Pons (tissue), 1 donor: ENCODE measurements at regions not wholly inside any gene's neighbourhood (a gene's known extent, or its start where the extent isn't known, plus 50 kb on each side); places are given as distances from the start of the nearest gene placed in this dataset.

Source experiments
- DNase-seq: peaks from one replicate; pipeline ENCODE4 v3.0.0-alpha.2; 2016; ENCODE audit warnings: low spot score

DNA sequence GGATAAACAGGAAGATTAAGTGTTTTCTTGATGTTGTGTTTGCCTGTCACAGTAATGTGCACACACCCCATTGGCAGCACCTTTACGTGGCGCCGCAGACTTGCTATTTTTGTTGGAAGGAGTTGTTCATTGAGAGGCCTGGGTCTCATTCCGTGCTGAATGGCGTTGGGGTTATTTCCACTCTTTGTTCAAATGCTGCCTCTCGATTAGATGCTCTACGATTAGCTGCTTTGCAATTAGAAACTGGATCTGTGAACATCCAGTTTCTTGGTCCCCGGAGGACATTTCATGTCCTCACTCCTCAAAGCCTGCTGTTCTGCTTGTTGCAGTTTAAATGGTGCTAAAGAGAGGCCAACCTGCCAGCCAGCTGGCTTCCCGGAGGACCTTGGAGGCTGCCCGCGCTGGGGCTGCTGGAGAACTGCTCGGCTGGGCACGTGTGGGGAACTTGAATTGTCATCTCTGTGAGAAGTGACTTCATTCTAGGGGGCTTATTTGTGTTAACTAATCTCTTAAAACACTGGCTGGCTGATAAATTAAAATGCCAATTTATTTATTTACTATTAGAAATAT is 117.4 kb upstream of the NABP1 start:
- DNase-seq = no peak

GRCh38 chr2:191565120-191565519 is 112.8 kb upstream of the NABP1 start:
- DNase-seq = no peak

DNA sequence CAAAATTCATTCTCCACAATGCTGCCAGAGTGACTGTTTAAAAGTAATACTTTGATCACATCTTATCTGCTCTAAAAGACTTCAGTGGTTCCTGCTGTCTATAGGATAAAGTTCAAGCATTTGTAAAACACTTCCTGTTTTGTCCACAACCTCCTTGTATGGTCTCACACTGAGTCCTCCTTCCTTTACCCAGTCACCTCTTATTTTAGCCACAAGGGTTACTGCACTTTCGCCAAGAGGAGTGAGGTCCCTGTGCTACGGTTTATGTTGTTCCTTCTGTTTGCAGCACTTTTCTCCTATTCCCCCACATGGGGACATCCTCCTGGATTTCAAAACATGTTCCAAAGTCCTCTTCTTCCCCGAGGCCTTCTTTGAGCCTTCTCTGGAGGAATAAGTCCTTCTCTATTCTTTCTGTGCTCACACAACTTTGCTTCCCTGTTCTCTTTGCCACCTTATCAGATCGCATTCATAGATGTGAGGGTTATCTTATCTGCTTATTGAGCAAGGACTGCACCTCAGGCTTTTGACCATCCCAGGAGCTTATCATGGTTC is 112.2 kb upstream of the NABP1 start:
- peak; percentile 19 for DNase-seq

- peak; percentile 52 for DNase-seq
These were observed 111.6 kb upstream of the NABP1 start for GRCh38 chr2:191566344-191566743.

DNA sequence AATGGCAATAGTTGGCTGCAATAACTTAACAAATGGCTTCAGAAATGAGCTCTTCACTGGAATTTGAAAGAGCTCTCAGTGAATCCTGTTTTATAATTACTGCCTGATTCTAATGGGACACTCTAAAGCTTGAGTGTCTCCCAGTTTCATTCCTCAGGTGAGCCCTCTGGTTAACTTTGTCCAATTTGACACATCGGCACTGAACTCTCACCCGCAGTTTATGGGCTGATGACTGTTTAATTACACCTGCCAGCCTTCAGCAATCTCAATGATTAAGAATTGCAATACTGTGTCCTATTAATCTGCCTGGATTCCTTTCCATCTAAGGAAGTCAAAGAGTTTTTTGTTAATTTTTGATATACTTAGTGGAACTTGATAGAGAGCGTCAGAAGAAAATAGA is 110.7 kb upstream of the NABP1 start:
- DNase-seq = no peak

DNA sequence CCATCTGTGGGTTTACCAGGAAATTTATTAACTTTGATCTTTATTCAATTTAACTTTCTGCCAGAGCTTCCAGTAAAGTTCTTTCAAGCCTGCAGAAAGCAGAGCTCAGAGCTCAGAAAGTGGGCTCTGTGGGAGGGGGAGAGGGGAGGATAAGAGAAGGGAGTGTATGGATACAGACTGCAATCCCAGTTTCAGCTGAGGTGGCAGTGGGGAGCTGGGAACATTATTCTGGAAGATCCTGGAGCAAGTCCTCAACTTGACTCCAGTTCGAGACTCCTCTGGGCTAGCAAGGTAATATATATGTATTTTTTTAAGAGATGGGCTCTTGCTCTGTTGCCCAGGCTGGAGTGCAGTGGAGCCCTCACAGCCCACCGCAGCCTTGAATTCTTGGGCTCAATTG is 108.9 kb upstream of the NABP1 start:
- DNase-seq = no peak

DNA sequence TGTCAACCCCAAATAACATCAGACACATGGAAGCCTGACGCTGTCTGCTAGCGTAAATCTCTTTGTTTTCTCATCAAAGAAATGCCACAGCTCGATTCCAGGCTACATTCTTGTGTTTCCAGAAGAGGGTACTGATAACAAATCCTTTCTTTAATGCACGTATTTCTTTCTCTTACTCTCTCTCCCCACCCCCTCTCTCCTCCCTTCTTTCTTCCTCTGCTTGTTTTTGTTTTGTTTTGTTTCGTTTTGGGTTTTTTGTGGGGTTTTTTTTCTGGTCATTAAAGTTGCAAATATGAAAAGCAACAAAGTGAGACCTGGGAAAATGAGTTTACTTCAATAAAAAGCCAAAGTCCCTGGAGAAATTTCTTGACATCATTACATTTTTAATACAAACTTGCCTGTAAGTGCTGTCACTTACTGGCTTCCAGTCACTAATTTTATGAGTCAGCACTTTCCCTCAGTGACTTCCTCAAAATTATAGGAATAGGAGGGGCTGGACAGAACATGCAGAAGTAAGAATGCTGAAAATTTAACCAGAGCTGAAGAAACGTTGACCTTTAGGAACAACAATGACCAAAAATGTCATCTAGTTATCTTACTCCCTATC is 106.7 kb upstream of the NABP1 start:
- peak; percentile 74 for DNase-seq

DNA sequence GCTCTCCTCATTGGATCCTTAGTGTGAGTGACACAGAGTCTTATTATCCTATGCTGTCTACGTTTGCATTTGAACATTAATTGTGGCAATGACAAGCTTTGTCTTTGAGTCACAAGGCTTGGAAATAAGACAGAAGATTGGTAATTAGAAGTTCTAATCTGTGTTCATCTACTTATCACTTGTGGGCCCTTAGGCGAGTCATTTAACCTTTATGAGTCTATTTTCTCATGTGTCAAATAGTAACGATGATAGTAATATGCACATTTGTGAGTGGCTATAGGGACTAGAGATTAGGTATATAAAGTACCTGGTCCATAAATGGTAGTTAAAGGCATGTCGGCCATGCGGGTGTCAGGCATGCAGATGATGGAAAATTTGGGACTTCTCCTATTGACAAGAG is 105.6 kb upstream of the NABP1 start:
- no peak for DNase-seq

- DNase-seq = no peak
These were observed 104.7 kb upstream of the NABP1 start for GRCh38 chr2:191573216-191573615.

GRCh38 chr2:191574232-191574631 is 103.7 kb upstream of the NABP1 start:
- DNase-seq = no peak

DNA sequence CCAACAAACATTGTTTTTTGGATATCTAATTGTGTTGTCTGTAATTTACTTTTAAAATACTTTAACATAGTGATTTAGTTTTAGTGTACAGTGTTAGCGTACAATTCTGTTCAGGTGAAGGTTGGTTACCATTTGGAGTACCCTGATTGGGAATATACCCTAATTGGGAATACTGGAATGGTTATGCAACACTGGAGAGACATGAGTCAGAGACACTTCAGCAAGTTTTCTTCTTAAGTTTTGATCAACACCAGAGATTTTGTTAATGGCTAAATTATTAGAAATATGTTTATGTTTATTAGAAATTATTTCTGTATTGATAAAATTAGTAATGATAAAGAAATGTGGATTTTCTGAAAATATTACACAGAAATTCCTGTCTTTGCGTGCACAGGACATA is 100.3 kb upstream of the NABP1 start:
- DNase-seq = no peak

DNA sequence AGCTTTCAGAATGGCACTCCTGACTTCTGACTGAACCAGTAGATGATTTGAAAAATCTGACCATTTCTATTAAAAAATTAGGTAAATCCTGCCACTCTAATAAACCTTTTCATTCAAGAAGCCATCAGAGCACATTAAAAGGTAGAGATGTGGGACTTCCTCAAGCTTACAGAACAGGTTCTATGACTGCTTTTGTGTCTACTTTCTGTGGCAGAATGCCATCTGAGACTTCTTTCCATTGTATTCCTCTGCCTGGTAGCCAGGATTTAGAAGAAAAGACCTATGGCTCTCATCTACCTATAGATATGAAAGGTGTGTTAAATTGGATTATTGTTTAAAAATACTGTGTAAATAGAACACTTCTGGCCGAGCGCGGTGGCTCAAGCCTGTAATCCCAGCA is 99.9 kb upstream of the NABP1 start:
- DNase-seq = no peak

DNA sequence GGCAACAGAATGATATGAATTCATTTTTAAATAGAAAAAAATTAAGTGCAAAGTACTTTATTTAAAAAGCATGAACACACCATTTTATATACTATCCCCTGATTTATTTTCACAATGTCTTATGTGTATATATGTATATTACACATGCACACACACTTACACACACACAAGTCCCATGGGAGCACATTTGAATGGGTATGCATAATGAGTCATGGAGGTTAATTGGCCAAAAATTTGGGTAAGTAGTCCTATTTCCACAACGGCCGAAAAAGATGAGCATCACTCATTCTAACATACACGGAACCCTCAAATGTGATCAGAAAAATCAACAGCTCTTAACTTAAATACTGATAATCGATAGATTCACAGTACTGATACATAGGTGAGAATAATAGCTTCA is 97.4 kb upstream of the NABP1 start:
- DNase-seq = no peak

- DNase-seq = no peak
These were observed 96.9 kb upstream of the NABP1 start for GRCh38 chr2:191581003-191581402.

- DNase-seq = no peak
These were observed 95.6 kb upstream of the NABP1 start for GRCh38 chr2:191582355-191582754.

DNA sequence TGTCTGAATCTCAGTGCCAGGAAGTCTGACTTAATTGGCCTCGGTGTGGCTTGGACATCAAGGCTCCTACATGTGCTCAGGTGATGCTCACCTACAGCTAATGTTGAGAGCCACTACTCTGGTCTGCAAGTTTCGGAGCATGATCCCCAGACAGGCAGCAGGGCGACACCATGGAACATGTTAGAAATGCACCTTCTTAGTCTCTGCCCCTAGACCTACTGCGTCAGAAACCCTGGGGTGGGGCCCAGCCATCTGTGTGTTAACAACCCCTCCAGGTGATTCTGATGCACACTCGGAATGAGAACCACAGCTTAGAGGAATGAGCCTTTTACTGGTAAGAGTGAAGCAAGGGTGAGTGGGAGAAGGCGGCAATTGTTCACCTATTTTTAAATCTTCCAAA is 86.9 kb upstream of the NABP1 start:
- DNase-seq = no peak

DNA sequence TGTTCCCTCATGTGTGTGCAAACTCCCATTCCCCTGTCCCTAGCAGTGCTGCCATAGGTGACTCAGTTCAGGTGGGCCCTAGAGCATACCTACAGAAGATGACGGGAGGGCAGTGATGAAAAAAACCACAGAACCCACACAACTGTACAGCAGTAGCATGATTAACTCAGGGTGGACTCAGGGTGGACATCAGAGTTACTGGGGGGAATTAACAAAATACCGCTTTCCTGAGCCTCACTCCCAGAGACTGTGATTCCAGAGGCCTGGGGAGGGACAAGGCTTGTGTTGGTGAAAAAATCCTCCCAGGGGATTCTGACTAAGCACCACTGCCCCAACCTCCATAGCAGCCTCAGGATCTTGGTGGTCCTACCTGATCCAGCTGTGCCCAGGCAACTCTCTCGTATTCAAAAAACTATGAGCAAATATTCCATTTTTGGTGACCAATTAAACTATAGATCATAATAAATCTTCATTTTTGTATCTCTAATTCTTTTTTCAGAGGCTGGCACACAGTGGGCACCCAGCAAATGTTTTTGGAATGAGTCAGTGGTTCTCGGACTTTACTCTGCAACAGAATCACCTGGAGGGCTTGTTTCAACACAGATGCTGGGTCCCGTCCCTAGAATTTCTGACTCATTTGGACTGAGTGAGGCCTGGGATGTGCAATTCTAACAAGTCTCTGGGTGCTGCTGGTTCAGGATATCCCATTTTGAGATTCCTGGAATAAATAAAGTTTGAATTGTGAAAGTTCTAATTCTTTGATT is 84.1 kb upstream of the NABP1 start:
- DNase-seq = no peak

GRCh38 chr2:191597186-191597751 is 80.7 kb upstream of the NABP1 start:
- no peak for DNase-seq

DNA sequence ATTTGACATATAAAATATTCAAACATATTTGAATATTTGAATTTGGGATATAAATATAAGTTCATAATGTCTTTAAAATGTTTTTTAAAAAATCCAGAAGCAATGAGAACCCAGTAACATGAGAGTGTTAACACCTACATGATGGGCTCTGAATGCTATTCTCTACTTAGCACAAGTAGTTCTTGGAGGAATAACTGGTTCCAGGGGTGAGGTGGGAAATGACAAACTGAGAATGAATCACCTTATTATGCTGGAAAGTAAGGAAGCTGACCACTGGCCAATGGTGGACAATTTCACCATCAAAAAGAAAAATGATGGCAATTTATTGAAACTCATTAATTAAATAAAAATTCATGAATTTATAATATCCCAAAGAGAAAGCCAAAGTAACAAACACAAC is 79.6 kb upstream of the NABP1 start:
- no peak for DNase-seq

DNA sequence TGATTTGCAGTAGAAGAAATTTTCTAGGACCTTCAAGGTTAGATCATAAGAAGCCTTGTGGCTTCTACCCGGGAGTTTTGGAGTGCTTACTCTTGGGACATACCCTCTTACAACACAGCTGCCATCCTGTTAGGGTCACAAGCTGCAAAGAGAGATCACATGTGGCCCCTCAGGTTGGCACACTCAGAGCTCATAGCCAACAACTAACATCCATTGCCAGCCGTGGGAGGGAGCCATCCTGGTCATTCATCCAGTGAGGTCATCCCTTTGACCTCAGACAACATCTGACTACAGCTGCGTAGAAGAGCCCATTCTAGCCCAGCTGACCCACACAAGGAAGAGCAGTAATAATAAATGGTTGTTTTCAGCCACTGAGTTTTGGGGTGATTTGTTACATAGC is 76.9 kb upstream of the NABP1 start:
- no peak for DNase-seq

GRCh38 chr2:191604154-191604553 is 73.8 kb upstream of the NABP1 start:
- no peak for DNase-seq

DNA sequence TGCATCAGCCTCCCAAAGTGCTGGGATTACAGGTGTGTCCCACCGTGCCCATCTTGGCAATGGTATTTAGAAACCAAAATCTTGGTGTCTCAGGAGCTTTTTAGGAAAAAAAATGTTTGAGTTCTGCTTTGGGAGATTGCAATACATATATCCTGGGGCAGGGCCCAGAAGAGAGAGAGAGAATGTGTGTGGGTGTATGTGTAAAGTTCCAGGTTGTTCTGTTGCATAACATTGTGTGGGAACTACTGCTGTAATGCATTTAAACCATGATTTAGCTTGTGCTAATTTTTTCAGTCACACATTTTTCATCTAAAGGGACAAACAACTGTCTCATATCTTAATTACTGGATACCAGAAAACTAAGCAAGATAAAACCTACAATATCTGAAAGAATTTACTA is 70.8 kb upstream of the NABP1 start:
- DNase-seq = no peak

- no peak for DNase-seq
These were observed 67.2 kb upstream of the NABP1 start for GRCh38 chr2:191610756-191611155.
